Lung (tissue), 11 donors: ENCODE measurements at regions not wholly inside any gene's neighbourhood (a gene's known extent, or its start where the extent isn't known, plus 50 kb on each side); places are given as distances from the start of the nearest gene placed in this dataset.

Experiments used
- ATAC-seq: fragments of 200-7000 bp; cut with Tn5 transposase; one replicate; pipeline ENCODE4 v1.9.1; 2020; ENCODE audit warnings: moderate number of reproducible peaks; ENCODE audit not compliant: insufficient read depth, low FRiP score
- DNase-seq, 3 donors: peaks; one replicate each; pipeline ENCODE4 v3.0.0-alpha.2; 2013 to 2017
- H3K27ac ChIP-seq, 2 donors: one replicate each; pipeline ENCODE4 v1.5.1; 2013; ENCODE audit warnings: mild to moderate bottlenecking in 2 of 2, moderate library complexity in 2 of 2, control low read depth in 1 of 2, inconsistent platforms in 1 of 2, low read depth in 1 of 2, low read length in 1 of 2
- H3K27me3 ChIP-seq, 3 donors: one replicate each; pipeline ENCODE4 v1.5.1; 2013; ENCODE audit warnings: low read length in 2 of 3; ENCODE audit not compliant: control insufficient read depth in 3 of 3, insufficient read depth in 3 of 3
- H3K36me3 ChIP-seq, 4 donors: one replicate each; pipeline ENCODE4 v1.5.1; 2013; ENCODE audit warnings: low read length in 4 of 4, mild to moderate bottlenecking in 1 of 4, moderate library complexity in 1 of 4; ENCODE audit not compliant: control insufficient read depth in 4 of 4, insufficient read depth in 4 of 4
- H3K4me1 ChIP-seq, 5 donors: one replicate each; pipeline ENCODE4 v1.5.1; 2013; ENCODE audit warnings: low read length in 5 of 5, mild to moderate bottlenecking in 2 of 5, moderate library complexity in 1 of 5; ENCODE audit not compliant: control insufficient read depth in 5 of 5, insufficient read depth in 5 of 5
- H3K4me3 ChIP-seq: one replicate; pipeline ENCODE4 v1.5.1; 2013; ENCODE audit warnings: mild to moderate bottlenecking, control low read depth, moderate library complexity
- H3K9ac ChIP-seq, 2 donors: one replicate each; pipeline ENCODE4 v1.5.1; 2013; ENCODE audit warnings: low read length in 2 of 2, control low read depth in 1 of 2; ENCODE audit not compliant: insufficient read depth in 1 of 2
- H3K9me3 ChIP-seq, 4 donors: one replicate each; pipeline ENCODE4 v1.5.1; 2013; ENCODE audit warnings: low read length in 3 of 4, mild to moderate bottlenecking in 1 of 4, moderate library complexity in 1 of 4; ENCODE audit not compliant: control insufficient read depth in 4 of 4, insufficient read depth in 3 of 4
- CTCF ChIP-seq: IDR thresholded peaks from 2 replicates; pipeline ENCODE4 v1.5.1; 2012; ENCODE audit warnings: mild to moderate bottlenecking; ENCODE audit errors: control extremely low read depth, extremely low read depth
- WGBS, 2 donors: extraction: QIAGEN DNeasy Blood & Tissue Kit; methylation state at CpG; one replicate each; pipeline ENCODE4 v1.1.7; 2013; 5-methylcytosine and 5-hydroxymethylcytosine counted together
- donor health status: control.
- donor health status: control.
- donor health status: Bipolar disorder and iron deficiency.
- donor health status: healthy.
- donor health status: DM: yes; HTN: yes; CAD: no.

GRCh38 chr2:118657466-118657865 lies 190.0 kb downstream of the EN1 start:
- Histone ChIP-seq H3K9me3 (peaks cover 0 to 2% (median 0%) of the 10 kb centered on the region in 4 donors), H3K4me1 (no peaks in the 10 kb centered on the region), H3K9ac (no peak overlapping the region), H3K4me3 (no peak overlapping the region), H3K27me3 (no peaks in the 10 kb centered on the region), H3K36me3 (no peaks in the 10 kb centered on the region), H3K27ac (no peak overlapping the region)
- DNase-seq = no peak
- WGBS, 2 donors = 92 to 93% methylated on average over 2 of the region's 2 CpGs
- no peak for ATAC-seq
- TF ChIP-seq CTCF = no peak

- peak in 2 of 3 donors; percentile 11 to 23 for DNase-seq
Measured at GRCh38 chr2:118654945-118655344, 192.5 kb downstream of the EN1 start.

GRCh38 chr2:118650327-118650726 lies 197.1 kb downstream of the EN1 start:
- H3K27ac ChIP-seq = no peak overlapping the region
- TF ChIP-seq CTCF = no peak
- H3K36me3 ChIP-seq = no peaks in the 10 kb centered on the region
- H3K4me3 ChIP-seq = no peak overlapping the region
- ATAC-seq = no peak
- no peaks in the 10 kb centered on the region for H3K4me1 ChIP-seq
- peaks cover 0 to 4% (median 1%) of the 10 kb centered on the region in 4 donors for H3K9me3 ChIP-seq
- no peak for DNase-seq
- H3K9ac ChIP-seq = no peak overlapping the region
- H3K27me3 ChIP-seq = no peaks in the 10 kb centered on the region

More at GRCh38 chr2:118654945-118655344, 192.5 kb downstream of the EN1 start:
- TF ChIP-seq CTCF = no peak
- Histone ChIP-seq H3K27me3 (no peaks in the 10 kb centered on the region), H3K4me1 (no peaks in the 10 kb centered on the region), H3K9ac (no peak overlapping the region), H3K36me3 (no peaks in the 10 kb centered on the region), H3K4me3 (no peak overlapping the region), H3K9me3 (peaks cover 0 to 2% (median under 1%) of the 10 kb centered on the region in 4 donors), H3K27ac (no peak overlapping the region)
- ATAC-seq = no peak
- WGBS, 2 donors = 64 to 82% methylated on average over 1 of the region's 1 CpG

- no peaks in the 10 kb centered on the region for H3K4me1 ChIP-seq
- DNase-seq = no peak
- no peaks in the 10 kb centered on the region for H3K36me3 ChIP-seq
- TF ChIP-seq CTCF = no peak
- no peak for ATAC-seq
- no peak overlapping the region for H3K27ac ChIP-seq
- peaks cover 0 to 4% (median 2%) of the 10 kb centered on the region in 4 donors for H3K9me3 ChIP-seq
- H3K4me3 ChIP-seq = no peak overlapping the region
- WGBS, 2 donors = 74 to 80% methylated on average over 7 of the region's 7 CpGs
- H3K9ac ChIP-seq = no peak overlapping the region
- no peaks in the 10 kb centered on the region for H3K27me3 ChIP-seq
Measured at GRCh38 chr2:118645876-118646275, 201.6 kb downstream of the EN1 start.
